H9 (cell line): ENCODE measurements at regions not wholly inside any gene's neighbourhood (a gene's known extent, or its start where the extent isn't known, plus 50 kb on each side); places are given as distances from the start of the nearest gene placed in this dataset.

ENCODE experiments used
- DNase-seq: peaks from one replicate; pipeline ENCODE4 v3.0.0-alpha.2; 2017
- H2AFZ ChIP-seq: one replicate; pipeline ENCODE4 v1.6.1; 2013; ENCODE audit warnings: mild to moderate bottlenecking, low read length, control low read depth, moderate library complexity
- H2AK5ac ChIP-seq: 2 replicates; pipeline ENCODE4 v1.6.1; 2013; ENCODE audit warnings: low read length, control low read depth, mixed read lengths; ENCODE audit not compliant: insufficient read length
- H2BK120ac ChIP-seq: one replicate; pipeline ENCODE4 v1.6.1; 2013; ENCODE audit warnings: low read depth, mild to moderate bottlenecking, low read length, control low read depth, inconsistent platforms; ENCODE audit not compliant: poor library complexity, severe bottlenecking
- H2BK12ac ChIP-seq: 2 replicates; pipeline ENCODE4 v1.6.1; 2013; ENCODE audit warnings: low read length, control low read depth, mixed read lengths, low read depth; ENCODE audit not compliant: insufficient read length
- H2BK15ac ChIP-seq: 2 replicates; pipeline ENCODE4 v1.6.1; 2013; ENCODE audit warnings: low read depth, low read length, control low read depth
- H2BK20ac ChIP-seq: one replicate; pipeline ENCODE4 v1.6.1; 2013; ENCODE audit warnings: low read depth, mild to moderate bottlenecking, low read length, control low read depth, inconsistent platforms; ENCODE audit not compliant: poor library complexity, severe bottlenecking
- H2BK5ac ChIP-seq: 2 replicates; pipeline ENCODE4 v1.6.1; 2013; ENCODE audit warnings: low read length, control low read depth, mixed read lengths; ENCODE audit not compliant: insufficient read length
- H3K14ac ChIP-seq: 2 replicates; pipeline ENCODE4 v1.6.1; 2013; ENCODE audit warnings: low read length, control low read depth; ENCODE audit not compliant: insufficient read depth
- H3K18ac ChIP-seq: 2 replicates; pipeline ENCODE4 v1.6.1; 2013; ENCODE audit warnings: low read depth, mild to moderate bottlenecking, mixed read lengths, low read length, control low read depth; ENCODE audit not compliant: insufficient read length
- H3K23ac ChIP-seq: 2 replicates; pipeline ENCODE4 v1.6.1; 2013; ENCODE audit warnings: low read length, control low read depth, mixed read lengths, low read depth; ENCODE audit not compliant: insufficient read length
- H3K23me2 ChIP-seq: 2 replicates; pipeline ENCODE4 v1.6.1; 2013; ENCODE audit warnings: low read depth, mild to moderate bottlenecking, mixed read lengths, low read length, control low read depth; ENCODE audit not compliant: insufficient read length, poor library complexity, severe bottlenecking
- H3K27ac ChIP-seq: 2 replicates; pipeline ENCODE4 v1.5.1; 2013; ENCODE audit warnings: low read length, control low read depth, mixed read lengths, low read depth; ENCODE audit not compliant: insufficient read length
- H3K27me3 ChIP-seq: 2 replicates; pipeline ENCODE4 v1.6.1; 2013; ENCODE audit warnings: low read length, control low read depth, inconsistent platforms; ENCODE audit not compliant: insufficient read depth
- H3K4ac ChIP-seq: 2 replicates; pipeline ENCODE4 v1.6.1; 2013; ENCODE audit warnings: low read depth, mild to moderate bottlenecking, control low read depth, inconsistent platforms, low read length, moderate library complexity
- H3K4me1 ChIP-seq: 2 replicates; pipeline ENCODE4 v1.6.1; 2013; ENCODE audit warnings: low read length, control low read depth, inconsistent platforms; ENCODE audit not compliant: insufficient read depth
- H3K4me2 ChIP-seq: 2 replicates; pipeline ENCODE4 v1.6.1; 2013; ENCODE audit warnings: low read length, control low read depth, mixed read lengths; ENCODE audit not compliant: insufficient read length, insufficient read depth
- H3K56ac ChIP-seq: 2 replicates; pipeline ENCODE4 v1.6.1; 2013; ENCODE audit warnings: low read depth, mild to moderate bottlenecking, mixed read lengths, low read length, control low read depth; ENCODE audit not compliant: insufficient read length
- H3K79me1 ChIP-seq: 2 replicates; pipeline ENCODE4 v1.6.1; 2013; ENCODE audit warnings: low read depth, mild to moderate bottlenecking, moderate library complexity, low read length, control low read depth, inconsistent platforms; ENCODE audit not compliant: insufficient read depth, poor library complexity, severe bottlenecking
- H3K79me2 ChIP-seq: 2 replicates; pipeline ENCODE4 v1.6.1; 2013; ENCODE audit warnings: low read length, control low read depth, inconsistent platforms; ENCODE audit not compliant: insufficient read depth
- H3K9ac ChIP-seq: 2 replicates; pipeline ENCODE4 v1.6.1; 2013; ENCODE audit warnings: low read length, control low read depth, mixed read lengths; ENCODE audit not compliant: insufficient read length; ENCODE audit errors: extremely low read depth
- H3K9me3 ChIP-seq: one replicate; pipeline ENCODE4 v1.6.1; 2013; ENCODE audit warnings: low read depth, low read length, inconsistent platforms; ENCODE audit not compliant: control insufficient read depth
- H3T11ph ChIP-seq: one replicate; pipeline ENCODE4 v1.6.1; 2013; ENCODE audit warnings: mild to moderate bottlenecking, low read length, control low read depth, inconsistent platforms
- H4K20me1 ChIP-seq: one replicate; pipeline ENCODE4 v1.6.1; 2013; ENCODE audit not compliant: control insufficient read depth, insufficient read length, insufficient read depth
- H4K5ac ChIP-seq: 2 replicates; pipeline ENCODE4 v1.6.1; 2013; ENCODE audit warnings: low read depth, mild to moderate bottlenecking, mixed read lengths, low read length, control low read depth; ENCODE audit not compliant: insufficient read length
- H4K8ac ChIP-seq: replicated peaks from 2 replicates; pipeline ENCODE4 v1.6.1; 2013; ENCODE audit warnings: low read length, control low read depth, mixed read lengths, low read depth; ENCODE audit not compliant: insufficient read length
- H4K91ac ChIP-seq: 2 replicates; pipeline ENCODE4 v1.6.1; 2013; ENCODE audit warnings: low read depth, mild to moderate bottlenecking, moderate library complexity, mixed read lengths, low read length, control low read depth; ENCODE audit not compliant: insufficient read length
- H3K27ac Mint-ChIP-seq, 3 experiments: 2 replicates in 2 of 3; 3 replicates in 1 of 3; pipeline ENCODE4 v1.8.0; 2020 to 2021; ENCODE audit warnings: mixed read lengths in 3 of 3, mild to moderate bottlenecking in 1 of 3, moderate library complexity in 1 of 3
- H3K27me3 Mint-ChIP-seq: 2 replicates; pipeline ENCODE4 v1.8.0; 2021; ENCODE audit warnings: low read depth, mild to moderate bottlenecking, moderate library complexity, mixed read lengths
- H3K36me3 Mint-ChIP-seq, 3 experiments: 2 replicates in 2 of 3; 3 replicates in 1 of 3; pipeline ENCODE4 v1.8.0; 2020 to 2021; ENCODE audit warnings: low read depth in 3 of 3, mixed read lengths in 3 of 3; ENCODE audit not compliant: insufficient read depth in 1 of 3
- H3K4me1 Mint-ChIP-seq, 2 experiments: 2 replicates each; pipeline ENCODE4 v1.8.0; 2020; ENCODE audit warnings: mixed read lengths in 2 of 2
- H3K4me3 Mint-ChIP-seq, 2 experiments: 2 replicates in 1 of 2; 3 replicates in 1 of 2; pipeline ENCODE4 v1.8.0; 2020 to 2021; ENCODE audit warnings: mild to moderate bottlenecking in 2 of 2, mixed read lengths in 2 of 2, moderate library complexity in 1 of 2
- H3K9me3 Mint-ChIP-seq, 2 experiments: 2 replicates in 1 of 2; 3 replicates in 1 of 2; pipeline ENCODE4 v1.8.0; 2020; ENCODE audit warnings: mild to moderate bottlenecking in 2 of 2, mixed read lengths in 2 of 2, moderate library complexity in 1 of 2
- WGBS: extraction: QIAGEN DNeasy Blood & Tissue Kit; methylation state at CpG from one replicate; pipeline ENCODE4 v1.1.7; 2013; ENCODE audit warnings: missing lambda C conversion rate, low lambda C conversion rate, mixed read lengths; ENCODE audit not compliant: insufficient read length; ENCODE audit errors: extremely low coverage; 5-methylcytosine and 5-hydroxymethylcytosine counted together
- TF ChIP-seq, protein P1 (sequence below): fragments of 200-600 bp; sonication (generic); conservative IDR thresholded peaks from 3 replicates; pipeline ENCODE4 v1.8.0; 2021; ENCODE audit warnings: antibody characterized with exemption, mild to moderate bottlenecking

DNA sequence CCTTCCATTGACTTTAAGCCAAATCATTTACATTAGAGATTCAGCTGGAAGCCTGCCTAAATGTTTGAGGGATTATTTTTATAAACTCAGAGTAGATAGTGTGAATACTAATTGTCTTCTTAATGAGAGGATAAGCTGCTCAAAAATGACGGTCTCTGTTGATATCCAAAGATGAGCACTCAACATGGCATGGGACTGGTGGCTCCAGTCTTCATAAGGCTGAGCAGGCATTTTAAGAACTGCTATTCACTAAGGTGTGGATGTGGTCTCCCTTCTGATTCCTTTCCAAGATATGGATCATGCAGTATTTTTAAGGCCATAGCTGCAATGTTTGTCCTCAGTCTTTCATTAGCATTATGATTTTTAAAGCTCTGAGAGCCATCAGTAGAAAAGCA is 377.5 kb upstream of the RIOK2 start:
- Histone ChIP-seq H2BK20ac (no peak overlapping the region), H3K9ac (no peak overlapping the region), H4K8ac (no peak overlapping the region), H3K79me2 (no peaks in the 10 kb centered on the region), H2BK12ac (no peak overlapping the region), H3K4me1 (no peaks in the 10 kb centered on the region), H3K27me3 (no peaks in the 10 kb centered on the region), H3K9me3 (no peaks in the 10 kb centered on the region), H4K91ac (no peak overlapping the region), H3K4me2 (no peak overlapping the region), H2AK5ac (no peak overlapping the region), H2BK120ac (no peak overlapping the region), H2BK15ac (no peak overlapping the region), H3K23me2 (no peaks in the 10 kb centered on the region), H3K27ac (no peak overlapping the region), H4K5ac (no peak overlapping the region), H2BK5ac (no peak overlapping the region), H4K20me1 (no peaks in the 10 kb centered on the region), H2AFZ (no peak overlapping the region), H3K18ac (no peak overlapping the region), H3K79me1 (no peaks in the 10 kb centered on the region), H3K4ac (no peak overlapping the region), H3K23ac (no peak overlapping the region), H3K56ac (no peak overlapping the region), H3K14ac (no peak overlapping the region), H3T11ph (no peak overlapping the region)
- Mint-ChIP-seq H3K27ac (no peak overlapping the region), H3K4me3 (no peak overlapping the region), H3K4me1 (no peaks in the 10 kb centered on the region), H3K27me3 (no peaks in the 10 kb centered on the region; the same call in 1 of the 2 replicates), H3K36me3 (peaks cover 0 to 1% (median 0%) of the 10 kb centered on the region in 3 experiments; a peak in 2 of 7 replicates), H3K9me3 (peaks cover 2 to 3% of the 10 kb centered on the region in 2 experiments; a peak in 4 of 5 replicates)
- TF ChIP-seq, protein P1, sequence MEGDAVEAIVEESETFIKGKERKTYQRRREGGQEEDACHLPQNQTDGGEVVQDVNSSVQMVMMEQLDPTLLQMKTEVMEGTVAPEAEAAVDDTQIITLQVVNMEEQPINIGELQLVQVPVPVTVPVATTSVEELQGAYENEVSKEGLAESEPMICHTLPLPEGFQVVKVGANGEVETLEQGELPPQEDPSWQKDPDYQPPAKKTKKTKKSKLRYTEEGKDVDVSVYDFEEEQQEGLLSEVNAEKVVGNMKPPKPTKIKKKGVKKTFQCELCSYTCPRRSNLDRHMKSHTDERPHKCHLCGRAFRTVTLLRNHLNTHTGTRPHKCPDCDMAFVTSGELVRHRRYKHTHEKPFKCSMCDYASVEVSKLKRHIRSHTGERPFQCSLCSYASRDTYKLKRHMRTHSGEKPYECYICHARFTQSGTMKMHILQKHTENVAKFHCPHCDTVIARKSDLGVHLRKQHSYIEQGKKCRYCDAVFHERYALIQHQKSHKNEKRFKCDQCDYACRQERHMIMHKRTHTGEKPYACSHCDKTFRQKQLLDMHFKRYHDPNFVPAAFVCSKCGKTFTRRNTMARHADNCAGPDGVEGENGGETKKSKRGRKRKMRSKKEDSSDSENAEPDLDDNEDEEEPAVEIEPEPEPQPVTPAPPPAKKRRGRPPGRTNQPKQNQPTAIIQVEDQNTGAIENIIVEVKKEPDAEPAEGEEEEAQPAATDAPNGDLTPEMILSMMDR: no peak
- no peak for DNase-seq
- no CpG with 5 or more reads among the region's 1 CpG for WGBS
